ENCODE measurements at regions not wholly inside any gene's neighbourhood (a gene's known extent, or its start where the extent isn't known, plus 50 kb on each side); places are given as distances from the start of the nearest gene placed in this dataset.
A peak's percentile ranks its signal among the peaks of the same experiment; 100 is the strongest.

DNA sequence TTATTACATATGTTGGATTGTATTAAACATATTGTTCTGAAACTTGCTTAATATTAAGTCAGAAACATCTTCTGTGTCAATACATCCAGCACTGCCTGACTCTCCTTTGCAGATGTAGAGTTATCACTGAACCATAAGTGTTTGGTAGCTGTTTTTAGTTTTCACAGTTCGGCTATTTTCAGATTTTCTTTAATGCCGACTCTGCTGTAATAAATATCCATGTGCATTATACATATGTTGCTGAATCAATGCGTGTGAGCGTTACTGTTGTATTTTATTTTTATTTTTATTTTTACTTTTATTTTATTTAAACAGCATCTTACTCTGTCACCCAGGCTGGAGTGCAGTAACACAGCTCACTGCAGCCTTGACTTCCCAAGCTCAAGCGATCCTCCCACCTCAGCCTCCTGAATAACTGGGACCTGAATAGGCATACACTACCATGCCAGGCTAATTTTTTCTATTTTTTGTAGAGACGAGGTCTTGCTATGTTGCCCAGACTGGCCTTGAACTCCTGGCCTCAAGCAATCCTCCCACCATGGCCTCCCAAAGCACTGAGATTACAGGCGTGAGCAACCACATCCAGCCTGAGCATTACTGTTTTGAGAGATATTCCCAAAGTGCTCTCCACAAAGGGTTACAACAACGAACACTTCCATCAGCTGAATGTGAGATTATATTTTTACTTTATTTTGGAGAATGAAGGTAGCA lies 50.7 kb upstream of the NOCT start:
- DNase-seq (ENCODE audit: low read depth, low spot score), result no peak

GRCh38 chr4:138963412-138963811 lies 52.2 kb upstream of the NOCT start:
- no peak for DNase-seq (ENCODE audit: low read depth, low spot score)

DNA sequence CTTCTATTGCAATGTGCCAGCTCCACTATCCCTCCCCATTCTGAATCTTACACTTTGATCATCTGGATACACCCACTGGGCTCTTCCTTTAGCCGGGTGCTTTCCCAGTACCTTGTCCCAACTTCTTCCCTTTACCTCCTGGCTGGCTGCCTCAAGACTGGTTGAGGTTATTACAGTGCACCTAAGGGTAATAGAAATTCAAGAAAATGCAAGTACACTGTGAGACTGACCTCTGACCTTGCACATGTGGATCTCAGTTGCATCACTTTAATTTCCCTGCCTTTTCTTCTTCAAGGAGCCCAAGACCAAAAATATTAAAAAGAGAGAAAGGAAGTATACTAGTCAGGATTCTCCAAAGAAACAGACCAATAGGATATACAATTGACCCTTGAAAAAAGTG lies 53.9 kb upstream of the NOCT start:
- DNase-seq (ENCODE audit: low read depth, low spot score), result no peak

GRCh38 chr4:138961129-138961528 lies 54.5 kb upstream of the NOCT start:
- no peak for DNase-seq (ENCODE audit: low read depth, low spot score)

DNA sequence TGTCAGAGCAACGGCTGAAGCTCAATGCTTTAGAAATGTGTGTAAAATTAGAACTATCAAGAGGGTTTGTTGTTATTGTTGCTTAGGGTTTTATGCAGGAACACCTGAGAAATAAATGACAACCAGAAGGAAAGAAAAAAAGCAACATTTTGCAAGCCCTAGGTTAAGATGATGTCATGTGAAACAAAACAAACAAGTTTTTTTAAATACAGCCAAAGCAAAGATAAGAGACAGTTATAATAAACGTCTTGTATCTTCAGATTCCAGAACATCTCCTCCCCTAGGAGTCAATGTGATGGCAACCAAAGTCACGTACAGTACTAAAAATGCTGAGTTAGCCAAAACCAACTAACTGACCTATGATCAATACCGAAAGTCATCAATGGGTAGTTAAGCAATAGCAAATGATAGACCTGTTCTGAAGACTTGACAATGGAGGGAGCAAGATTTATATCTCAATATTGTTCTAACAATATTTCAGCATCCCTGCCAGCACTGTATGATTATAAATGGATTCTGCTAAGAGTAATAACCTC lies 55.3 kb upstream of the NOCT start:
- DNase-seq (ENCODE audit: low read depth, low spot score), result no peak

DNA sequence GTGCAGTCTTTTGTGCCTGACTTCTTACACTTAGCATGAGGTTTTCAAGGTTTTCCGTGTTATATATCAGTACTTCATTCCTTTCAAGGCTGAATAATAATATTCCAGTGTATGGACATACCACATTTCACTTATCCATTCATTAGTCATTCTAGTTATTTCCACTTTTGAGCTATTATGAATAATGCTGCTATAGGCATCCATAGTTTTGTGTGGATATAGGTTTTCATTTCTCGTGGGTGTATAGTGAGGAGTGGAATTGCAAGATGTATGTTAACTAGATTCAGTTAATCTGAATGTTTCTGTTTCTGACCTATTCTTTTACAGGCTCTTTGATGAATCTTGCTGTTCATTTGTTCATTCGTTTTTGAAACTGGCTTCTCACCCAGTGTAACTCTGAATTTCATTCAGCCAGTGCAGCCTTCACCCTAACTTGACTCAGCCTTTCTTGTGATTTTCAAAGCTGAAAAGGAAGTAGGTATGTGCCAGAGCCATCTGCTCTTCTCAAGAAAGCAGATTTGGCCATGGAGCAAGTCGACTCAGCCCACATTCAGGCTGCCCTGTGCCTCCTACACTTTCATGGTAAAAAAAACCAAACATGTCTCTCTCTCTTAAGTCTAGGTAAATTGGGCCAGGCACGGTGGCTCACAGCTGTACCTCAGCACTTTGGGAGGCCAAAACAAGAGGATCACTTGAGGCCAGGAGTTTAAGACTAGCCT lies 56.3 kb upstream of the NOCT start:
- DNase-seq (ENCODE audit: low read depth, low spot score), result no peak

DNA sequence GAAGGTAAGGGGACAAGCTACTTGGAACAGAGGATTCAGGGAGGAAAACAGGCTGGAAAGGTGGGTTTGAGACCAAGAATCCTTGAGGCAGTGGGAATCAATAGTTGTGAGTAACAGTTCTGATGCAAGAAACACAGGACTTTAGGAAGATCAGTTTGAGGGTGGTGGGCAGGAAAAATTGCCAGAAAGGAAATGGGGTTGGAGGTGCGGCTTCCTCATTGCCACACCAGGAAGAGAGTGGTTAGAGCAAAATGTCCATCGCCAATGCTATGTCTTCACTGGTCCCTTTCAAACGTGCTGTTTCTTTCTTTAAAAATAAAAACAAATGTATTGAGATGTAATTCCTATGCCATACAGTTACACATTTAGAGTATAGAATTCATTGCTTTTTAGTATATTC lies 57.1 kb upstream of the NOCT start:
- DNase-seq (ENCODE audit: low read depth, low spot score), result no peak

DNA sequence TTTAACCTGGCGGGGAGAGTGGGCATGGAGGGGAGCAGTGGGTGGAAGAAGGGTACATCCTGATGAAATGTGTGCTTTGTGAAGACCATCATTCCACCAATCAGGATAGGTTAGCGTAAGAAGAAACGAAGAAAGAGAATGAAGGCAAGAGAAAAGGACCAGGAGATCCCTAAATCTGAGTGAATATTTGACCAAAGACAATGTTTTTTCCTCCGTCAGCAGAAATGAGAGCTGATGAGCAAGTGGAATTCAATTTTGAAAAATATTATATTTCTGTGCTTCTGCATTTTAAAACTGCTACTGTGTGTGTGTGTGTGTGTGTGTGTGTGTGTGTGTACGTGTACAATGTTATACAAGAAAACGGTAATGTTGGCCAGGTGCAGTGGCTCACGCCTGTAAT lies 58.3 kb upstream of the NOCT start:
- DNase-seq (ENCODE audit: low read depth, low spot score), result no peak

DNA sequence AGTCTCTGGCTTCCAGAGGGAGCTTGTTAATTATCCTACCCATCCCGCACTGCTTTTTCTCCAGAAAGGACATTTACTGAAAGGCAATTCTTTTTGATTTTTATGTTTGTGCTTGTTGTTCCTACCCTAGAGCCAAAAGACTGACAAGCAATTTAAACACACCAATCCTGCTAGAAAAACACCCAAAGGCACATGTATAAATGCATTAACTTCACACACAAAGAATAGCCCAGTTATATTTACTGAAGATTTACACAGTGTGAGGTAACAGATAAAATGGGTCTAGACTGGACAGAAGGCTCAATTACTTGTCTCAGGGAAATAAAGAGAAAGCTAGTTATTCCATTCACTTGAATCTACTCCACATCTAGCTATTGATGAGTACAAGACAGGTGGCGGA lies 61.2 kb upstream of the NOCT start:
- no peak for DNase-seq (ENCODE audit: low read depth, low spot score)

DNA sequence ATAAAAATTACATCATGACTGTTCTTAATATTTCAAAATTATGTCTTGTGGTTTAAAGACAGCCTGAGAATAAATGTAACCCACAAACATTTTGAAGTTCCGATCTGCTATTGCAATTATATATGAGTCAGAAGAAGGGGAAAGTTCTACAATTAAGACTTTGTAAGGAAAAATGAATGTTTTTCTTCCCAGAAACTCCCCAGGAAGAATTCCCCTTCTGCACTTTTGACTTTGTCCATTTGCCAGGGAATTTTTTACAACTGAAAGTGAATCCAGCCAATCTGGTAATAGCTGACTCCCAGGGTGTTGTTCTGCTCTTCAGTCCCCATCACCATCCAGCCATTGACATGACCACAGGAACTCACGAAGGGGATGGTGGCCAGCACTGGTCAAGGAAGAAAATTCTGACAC lies 61.6 kb upstream of the NOCT start:
- DNase-seq (ENCODE audit: low read depth, low spot score), result no peak

GRCh38 chr4:138952411-138952810 lies 63.2 kb upstream of the NOCT start:
- DNase-seq (ENCODE audit: low read depth, low spot score), result no peak

DNA sequence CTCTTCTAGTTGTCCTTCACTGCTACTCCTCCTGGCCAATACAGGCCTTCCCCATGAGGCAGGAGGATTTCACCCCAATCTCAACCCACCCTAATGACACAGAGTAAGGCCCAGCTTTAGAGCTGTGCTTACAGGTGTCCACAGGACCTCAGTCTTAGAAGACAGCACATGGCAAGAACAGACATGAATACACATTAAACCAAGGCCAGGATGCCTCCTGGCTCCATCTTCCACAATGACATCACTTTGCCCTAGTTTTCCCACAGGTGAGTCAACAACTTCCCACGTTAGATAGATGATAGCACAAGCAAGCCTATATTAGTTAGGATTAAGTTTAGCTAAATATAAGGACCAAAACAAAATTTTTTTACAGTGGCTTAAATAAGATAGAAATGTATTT lies 63.8 kb upstream of the NOCT start:
- no peak for DNase-seq (ENCODE audit: low read depth, low spot score)

- no peak for DNase-seq (ENCODE audit: low read depth, low spot score)
Measured at GRCh38 chr4:138949866-138950265, 65.7 kb upstream of the NOCT start.

GRCh38 chr4:138948918-138949317 lies 66.7 kb upstream of the NOCT start:
- DNase-seq (ENCODE audit: low read depth, low spot score), result no peak

- DNase-seq (ENCODE audit: low read depth, low spot score), result no peak
Measured at GRCh38 chr4:138946306-138946705, 69.3 kb upstream of the NOCT start.

GRCh38 chr4:138945840-138946239 lies 69.7 kb upstream of the NOCT start:
- DNase-seq (ENCODE audit: low read depth, low spot score), result no peak

- DNase-seq (ENCODE audit: low read depth, low spot score), result no peak
Measured at GRCh38 chr4:138945401-138945800, 70.2 kb upstream of the NOCT start.

DNA sequence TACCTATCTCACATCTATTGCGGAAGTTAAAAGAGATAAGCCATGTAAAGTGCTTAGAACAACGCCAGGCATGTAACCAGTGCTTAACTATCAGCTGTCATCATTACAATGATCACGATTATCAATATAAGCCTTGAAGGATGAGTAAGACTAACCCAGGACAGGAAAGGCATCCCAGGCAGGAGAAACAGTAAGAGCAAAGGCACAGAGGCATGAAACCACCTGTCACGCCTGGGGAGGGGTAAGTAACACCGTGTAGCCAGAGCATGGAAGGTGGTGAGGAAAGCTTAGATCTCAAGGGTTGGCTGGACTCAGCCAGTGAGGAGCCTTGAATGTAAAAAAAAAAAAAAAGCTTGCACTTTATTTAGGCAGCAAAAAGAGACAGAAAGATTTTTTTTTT lies 71.7 kb upstream of the NOCT start:
- no peak for DNase-seq (ENCODE audit: low read depth, low spot score)

DNA sequence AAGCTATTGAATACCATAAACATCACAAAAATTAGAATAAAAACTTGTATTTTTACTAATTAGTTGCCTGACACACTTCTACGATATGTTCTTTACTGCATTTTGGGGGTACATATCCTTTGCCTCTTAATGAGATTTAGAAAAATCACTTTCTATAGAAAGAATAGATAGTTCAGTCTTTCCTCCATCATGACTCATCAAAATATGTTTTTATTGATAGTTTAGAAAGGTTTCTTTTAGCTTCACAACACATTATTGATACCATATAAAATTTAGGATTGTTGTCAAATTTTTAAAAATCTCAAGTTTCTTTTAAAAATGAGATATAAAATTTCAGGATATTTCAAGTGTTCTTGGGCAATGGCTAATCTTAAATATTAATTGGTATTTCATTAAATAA lies 74.5 kb upstream of the NOCT start:
- no peak for DNase-seq (ENCODE audit: low read depth, low spot score)

DNA sequence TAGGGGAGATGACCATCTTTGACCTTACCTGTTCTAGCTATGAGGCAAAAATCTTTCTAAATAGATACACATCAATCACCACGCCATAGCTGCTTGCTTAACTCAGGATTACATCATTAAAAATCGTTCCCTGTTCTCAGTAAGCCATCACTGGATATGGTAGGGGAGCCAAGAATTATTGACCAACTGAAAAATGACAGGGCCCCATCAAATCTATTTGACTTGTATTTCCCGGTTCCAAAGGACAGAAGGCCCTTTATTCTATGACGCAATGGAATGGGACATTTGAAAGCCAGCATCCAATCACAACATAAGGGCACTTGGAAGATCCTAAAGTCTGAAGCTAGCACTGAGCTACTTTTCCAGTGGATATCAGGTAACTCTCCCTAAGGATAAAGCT lies 75.6 kb upstream of the NOCT start:
- no peak for DNase-seq (ENCODE audit: low read depth, low spot score)

GRCh38 chr4:138938366-138938690 lies 77.3 kb upstream of the NOCT start:
- DNase-seq (ENCODE audit: low read depth, low spot score), result peak; percentile 9

DNA sequence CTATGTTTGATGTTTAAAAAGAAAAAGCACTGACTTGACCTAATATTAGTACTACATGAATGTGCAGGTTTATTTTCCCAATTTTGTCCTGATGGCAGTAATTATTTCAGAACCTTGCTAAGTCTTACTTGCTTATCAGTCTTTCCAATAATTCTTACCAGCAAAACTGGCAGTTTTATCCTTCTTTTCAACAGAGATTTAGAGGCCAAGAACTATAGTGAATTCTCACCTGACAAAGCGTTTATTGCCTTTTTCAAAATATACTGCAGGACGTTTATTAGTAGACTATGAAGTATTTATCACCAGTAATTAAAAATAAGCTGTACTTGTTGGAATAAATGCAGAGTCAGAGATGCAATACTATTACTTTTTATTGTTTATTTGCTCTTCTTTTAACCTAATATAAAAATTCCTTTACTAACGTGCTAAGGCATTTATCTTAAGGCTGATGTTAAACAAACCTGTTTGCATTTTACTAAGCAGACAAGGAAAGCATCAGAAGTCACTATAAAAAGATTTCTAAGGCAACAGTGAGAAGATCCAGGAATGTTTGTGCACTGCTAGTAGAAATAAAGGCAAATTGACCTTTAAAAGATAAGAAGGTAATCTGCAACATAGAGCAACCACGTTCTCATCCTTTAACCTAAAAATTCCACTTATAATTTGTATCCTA lies 80.3 kb upstream of the NOCT start:
- no peak for DNase-seq (ENCODE audit: low read depth, low spot score)

DNA sequence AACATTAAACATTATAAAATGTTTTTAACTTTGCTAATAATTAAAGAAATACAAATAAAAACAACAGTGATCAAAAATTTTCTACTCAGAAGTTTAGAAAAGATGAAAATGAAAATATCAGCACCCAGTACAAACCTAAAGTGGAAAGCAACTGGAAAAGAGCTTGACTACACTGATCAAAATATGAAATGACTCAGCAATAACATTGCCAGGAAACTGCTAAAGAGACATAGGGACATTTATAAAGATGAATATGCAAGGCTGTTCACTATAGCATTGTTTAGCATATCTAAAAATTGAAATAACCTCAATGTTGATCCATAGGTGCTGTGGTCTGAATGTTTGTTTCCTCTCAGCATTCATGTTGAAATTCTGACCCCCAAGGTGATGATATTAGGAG lies 88.5 kb upstream of the NOCT start:
- no peak for DNase-seq (ENCODE audit: low read depth, low spot score)
